ENCODE measurements at regions not wholly inside any gene's neighbourhood (a gene's known extent, or its start where the extent isn't known, plus 50 kb on each side); places are given as distances from the start of the nearest gene placed in this dataset.

GRCh38 chr4:137083571-137084135 lies 448.6 kb downstream of the PCDH18 start:
- BruUV-seq (replicated peaks): no TSS peak
- in situ Hi-C loops (cut with MboI): no loop called here
- no peaks in the 10 kb centered on the region for H4K20me1 ChIP-seq (ENCODE audit: control insufficient read depth, insufficient read depth)
- RAD21 ChIA-PET (ENCODE audit: unreplicated experiment): no interaction called here
- H3K9ac ChIP-seq (ENCODE audit: control insufficient read depth, insufficient read depth, low read length): no peak overlapping the region
- WGBS (ENCODE audit: insufficient coverage, insufficient replicate concordance, low lambda C conversion rate, missing lambda C conversion rate): 0% methylated on average over 2 of the region's 2 CpGs
- FAIRE-seq (no peak), DNase-seq (ENCODE audit: low read depth, low spot score) (no peak), ATAC-seq (no peak)
- no peaks in the 10 kb centered on the region for H3K9me3 ChIP-seq (replicated peaks; ENCODE audit: control insufficient read depth, insufficient read depth, low read length)
- SMC1A ChIA-PET (ENCODE audit: uncharacterized antibody, unreplicated experiment): interaction anchor here (1.6 kb wide), 1 partner anchor 41 kb away, joined by 4 read pairs; no protein-coding TSS in a partner anchor
- intact Hi-C loops (cut with micrococcal nuclease; ENCODE audit: unreplicated experiment): no loop called here
- POLR2A ChIA-PET: interaction anchor here (0.7 kb wide), 2 partner anchors 24 to 139 kb away, joined by 3 to 4 read pairs; no protein-coding TSS in a partner anchor
- TF ChIP-seq NBN (IDR thresholded peaks at IDR 0.05) (no peak), ZNF207 (IDR thresholded peaks at IDR 0.05; ENCODE audit: borderline replicate concordance) (no peak), NFYA (IDR thresholded peaks at IDR 0.05; ENCODE audit: borderline replicate concordance, low read depth, low read length) (no peak), PAX8 (IDR thresholded peaks at IDR 0.05) (no peak), ZNF384 (IDR thresholded peaks at IDR 0.05; ENCODE audit: borderline replicate concordance, low read depth, low read length) (no peak), NR2F1 (conservative IDR thresholded peaks at IDR 0.05) (no peak), BRCA1 (IDR thresholded peaks at IDR 0.05; ENCODE audit: low read depth, low read length) (no peak), EP300 (IDR thresholded peaks at IDR 0.05; ENCODE audit: borderline replicate concordance in 1 of 2, control insufficient read depth in 1 of 2, low read depth in 2 of 2, low read length in 2 of 2) (no peak), CREB1 (IDR thresholded peaks at IDR 0.05; ENCODE audit: low read depth) (no peak), ZBED1 (IDR thresholded peaks at IDR 0.05; ENCODE audit: borderline replicate concordance) (no peak)
- H3K27me3 ChIP-seq (replicated peaks in 1 of 2; ENCODE audit: control insufficient read depth in 2 of 2, insufficient read depth in 2 of 2, low read length in 1 of 2): no peaks in the 10 kb centered on the region
- no peaks in the 10 kb centered on the region for H3K79me2 ChIP-seq (ENCODE audit: control insufficient read depth, insufficient read depth, low read length)
- H3K36me3 ChIP-seq (ENCODE audit: control insufficient read depth in 2 of 2, insufficient read depth in 2 of 2, low read length in 1 of 2): no peaks in the 10 kb centered on the region
- H3K4me2 ChIP-seq (ENCODE audit: control insufficient read depth, insufficient read depth): no peak overlapping the region
- H3K4me1 ChIP-seq (ENCODE audit: control insufficient read depth, insufficient read depth, low read length): no peaks in the 10 kb centered on the region
- CTCF ChIA-PET: no interaction called here
- H3K27ac ChIP-seq (ENCODE audit: control insufficient read depth, insufficient read depth): no peak overlapping the region
- H3K4me3 ChIP-seq: no peak overlapping the region
- no peak overlapping the region for H2AFZ ChIP-seq (ENCODE audit: control insufficient read depth, low read depth, low read length)
